ENCODE measurements at regions not wholly inside any gene's neighbourhood (a gene's known extent, or its start where the extent isn't known, plus 50 kb on each side); places are given as distances from the start of the nearest gene placed in this dataset.
A peak's percentile ranks its signal among the peaks of the same experiment; 100 is the strongest.
"Not testable (repeated sequence)": the region's sequence is repeated elsewhere in the genome, so short reads cannot be mapped to it uniquely, and the experiment has no call there.

DNA sequence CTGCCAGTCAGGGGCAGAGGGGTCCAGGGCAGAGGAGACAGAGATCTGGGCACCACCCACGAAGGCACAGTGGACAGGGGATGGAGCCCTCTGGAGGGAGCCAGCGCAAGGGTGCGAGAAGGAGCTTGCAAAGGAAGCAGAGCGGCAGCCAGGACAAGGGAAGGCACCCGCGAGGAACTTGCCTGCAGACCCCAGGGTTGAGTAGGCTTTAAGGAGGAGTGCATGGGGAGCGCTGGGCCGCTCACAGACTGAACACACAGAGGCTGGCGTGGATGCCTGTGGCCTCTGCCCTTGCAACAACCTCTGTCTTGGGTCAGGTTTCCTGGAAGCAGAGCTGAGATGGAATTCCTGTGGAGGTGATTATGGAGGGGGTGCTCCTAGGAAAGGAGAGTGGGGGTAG is 374.4 kb downstream of the CNTNAP3B start:
- not testable (repeated sequence) for DNase-seq (ENCODE audit: low spot score)

DNA sequence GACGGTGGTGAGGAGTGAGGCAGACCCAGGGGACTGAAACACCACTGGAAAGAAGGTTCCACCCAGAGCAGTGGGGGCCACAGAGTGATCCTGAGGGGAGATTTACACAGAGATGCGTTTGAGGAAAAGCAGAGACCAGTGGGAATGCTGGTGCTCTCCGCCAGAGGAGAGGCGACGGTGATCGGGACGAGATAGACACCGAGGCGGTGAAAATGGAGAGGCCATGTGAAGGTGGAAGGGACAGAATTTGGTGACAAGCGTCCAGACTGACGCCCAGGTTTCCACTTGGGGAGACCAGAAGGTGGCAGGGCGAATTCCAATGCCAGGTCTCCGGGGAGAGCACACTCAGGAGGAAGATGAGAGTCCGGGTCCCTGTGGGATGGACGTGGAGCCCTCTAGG is 374.8 kb downstream of the CNTNAP3B start:
- not testable (repeated sequence) for DNase-seq (ENCODE audit: low spot score)

DNA sequence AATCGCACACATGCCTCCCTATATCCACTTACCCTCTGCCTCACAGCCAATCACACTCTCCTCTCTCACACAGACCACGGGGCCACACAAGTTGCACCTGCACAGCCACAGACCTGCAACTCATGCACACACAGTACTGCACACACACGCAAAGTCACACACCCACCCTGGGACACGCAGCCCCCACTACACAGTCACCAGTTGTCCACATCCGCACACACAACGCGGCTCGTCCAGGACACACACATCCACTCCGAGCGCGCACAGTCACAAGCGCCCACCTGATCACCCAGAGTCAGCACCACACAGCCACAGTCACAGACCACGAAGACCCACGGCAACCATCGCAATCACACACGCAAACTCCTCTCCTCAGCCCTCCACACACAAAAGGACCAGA is 387.3 kb downstream of the CNTNAP3B start:
- DNase-seq (ENCODE audit: low spot score): not testable (repeated sequence)

DNA sequence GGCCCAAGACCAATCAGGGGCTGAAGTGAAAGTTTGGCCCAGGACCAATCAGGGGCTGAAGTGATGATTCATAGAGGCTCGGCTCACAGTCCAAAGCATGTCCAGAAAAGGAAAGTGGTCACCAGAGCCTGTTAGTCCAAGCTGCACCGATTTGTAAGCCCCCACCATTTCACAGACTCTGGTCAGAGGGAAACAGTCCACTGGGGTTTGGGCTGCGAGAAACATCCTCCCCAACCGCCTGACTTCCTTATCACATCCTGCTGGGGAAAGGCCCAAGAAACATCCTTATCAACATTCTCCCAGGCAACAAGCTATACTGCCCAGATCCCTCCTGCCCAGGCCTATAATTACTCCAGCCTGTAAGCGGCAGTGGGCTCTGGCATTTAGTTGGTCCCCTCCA is 388.1 kb downstream of the CNTNAP3B start:
- DNase-seq (ENCODE audit: low spot score): not testable (repeated sequence)

DNA sequence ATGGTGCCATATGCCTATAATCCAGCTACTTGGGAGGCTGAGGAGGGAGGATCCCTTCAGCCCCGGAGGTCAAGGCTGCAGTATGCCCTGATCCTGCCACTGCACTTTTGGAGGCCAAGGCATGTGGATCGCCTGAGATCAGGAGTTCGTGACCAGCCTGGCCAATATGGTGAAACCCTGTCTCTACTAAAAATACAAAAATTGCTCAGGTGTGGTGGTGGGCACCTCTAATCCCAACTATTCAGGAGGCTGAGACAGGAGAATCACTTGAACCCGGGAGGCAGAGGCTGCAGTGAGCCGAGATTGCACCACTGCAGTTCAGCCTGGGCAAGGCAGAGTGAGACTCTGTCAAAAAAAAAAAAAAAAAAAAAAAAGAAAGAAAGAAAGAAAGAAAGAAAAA is 390.5 kb downstream of the CNTNAP3B start:
- DNase-seq (ENCODE audit: low spot score): not testable (repeated sequence)

DNA sequence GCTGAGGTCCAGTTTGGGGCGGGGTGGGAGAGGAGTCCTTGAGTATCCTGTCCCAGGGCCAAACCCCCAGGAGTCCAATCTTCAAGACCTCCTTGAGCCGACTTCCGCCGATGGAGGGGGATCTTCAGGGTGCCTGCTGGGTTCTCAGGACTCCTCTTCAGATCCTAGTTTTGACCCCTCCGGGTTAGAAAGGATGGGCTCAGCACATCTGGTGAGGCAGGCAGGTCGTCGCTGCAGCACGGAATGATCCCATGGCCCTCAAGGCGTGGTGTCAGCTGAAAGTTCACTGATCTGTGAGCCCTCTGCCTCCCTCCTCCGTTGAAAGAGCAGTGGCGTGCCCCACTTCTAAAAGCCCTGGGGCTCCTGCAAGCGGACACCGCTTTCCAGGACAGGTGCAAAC is 430.0 kb downstream of the CNTNAP3B start:
- DNase-seq (ENCODE audit: low spot score): not testable (repeated sequence)

DNA sequence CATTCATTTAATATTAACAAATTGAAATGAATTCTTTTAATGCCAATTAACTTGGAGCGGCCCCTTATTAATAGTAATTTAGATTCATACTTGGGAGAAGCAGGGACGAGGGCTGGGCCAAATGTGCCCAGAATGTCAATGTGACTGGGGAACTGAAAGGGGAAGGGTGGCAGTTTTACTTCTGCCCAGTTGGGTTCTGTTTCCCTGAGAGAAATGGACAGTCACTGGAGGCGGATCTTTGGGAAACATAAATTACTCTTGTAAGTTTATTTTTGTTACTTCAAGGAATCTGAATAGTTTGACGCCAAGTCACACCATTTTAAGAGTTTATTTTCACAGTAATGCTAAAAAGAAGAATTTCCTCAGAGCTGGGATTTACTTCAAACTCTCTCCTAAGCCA is 432.1 kb downstream of the CNTNAP3B start:
- not testable (repeated sequence) for DNase-seq (ENCODE audit: low spot score)

DNA sequence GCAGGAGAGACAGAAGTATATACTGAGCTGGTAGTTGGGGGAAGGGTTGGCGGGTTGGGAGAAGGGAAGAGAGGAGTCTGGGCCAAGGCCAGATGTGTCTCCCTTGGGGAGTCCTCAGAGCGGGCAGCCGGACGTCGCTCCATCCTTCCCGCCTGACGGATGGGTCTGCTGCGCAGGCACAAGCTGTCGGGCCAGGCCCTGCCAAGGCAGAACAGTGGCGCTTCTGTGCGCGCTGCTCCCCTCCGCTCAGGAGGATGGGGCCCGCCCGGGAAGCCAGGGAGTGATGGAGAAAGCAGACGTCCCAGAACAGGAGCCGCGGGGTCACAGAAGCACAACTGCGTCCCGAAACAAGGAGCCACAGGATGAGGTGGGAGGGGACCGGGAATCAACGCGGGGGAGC is 449.9 kb downstream of the CNTNAP3B start:
- DNase-seq (ENCODE audit: low spot score): not testable (repeated sequence)

DNA sequence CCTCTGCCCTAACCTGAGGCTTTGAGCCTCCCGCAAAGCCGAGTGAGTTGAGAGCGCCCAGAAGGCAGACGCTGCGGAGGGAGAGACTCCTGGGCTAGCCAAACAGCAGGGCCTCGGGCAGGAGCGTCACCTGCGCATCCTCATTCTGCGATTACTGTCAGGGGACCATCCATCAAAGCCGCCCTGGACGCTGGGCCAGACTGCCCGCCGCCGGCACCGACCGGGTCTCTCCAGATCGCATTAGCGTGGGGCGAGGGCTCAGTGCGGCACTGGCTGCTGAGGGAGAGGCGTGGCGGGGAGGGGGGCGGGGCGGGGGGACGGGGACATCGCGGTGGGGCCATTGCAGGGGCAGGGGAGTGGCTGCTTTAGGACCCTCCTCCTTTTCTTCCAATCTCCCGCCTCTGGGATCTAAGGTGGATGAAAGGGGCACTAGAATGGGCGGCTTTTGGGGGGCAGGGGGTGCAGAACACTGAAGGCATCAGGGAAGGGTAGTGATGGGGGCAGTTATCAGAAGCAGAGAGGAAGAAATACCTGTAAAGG is 465.7 kb downstream of the CNTNAP3B start:
- not testable (repeated sequence) for DNase-seq (ENCODE audit: low spot score)

DNA sequence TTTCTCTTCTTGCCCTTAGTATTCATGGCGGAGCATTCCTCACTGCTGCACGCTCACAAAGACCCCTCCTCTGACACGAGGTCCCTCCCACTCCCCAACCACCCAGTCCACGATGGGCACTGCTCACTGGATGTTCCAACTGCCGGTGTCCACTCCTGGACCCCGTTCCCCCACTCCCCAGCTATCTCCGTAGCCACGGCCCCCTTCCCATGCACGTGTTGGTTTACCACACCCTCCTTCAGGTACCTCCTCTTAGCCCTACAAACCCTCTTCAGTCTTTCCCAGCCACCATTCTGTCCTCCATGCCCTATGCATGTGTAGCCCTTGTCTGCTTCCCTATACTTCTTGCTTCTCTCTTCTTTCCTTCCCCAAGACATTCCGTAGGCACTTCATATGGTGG is 469.6 kb upstream of the ZNG1F start:
- not testable (repeated sequence) for DNase-seq (ENCODE audit: low spot score)

DNA sequence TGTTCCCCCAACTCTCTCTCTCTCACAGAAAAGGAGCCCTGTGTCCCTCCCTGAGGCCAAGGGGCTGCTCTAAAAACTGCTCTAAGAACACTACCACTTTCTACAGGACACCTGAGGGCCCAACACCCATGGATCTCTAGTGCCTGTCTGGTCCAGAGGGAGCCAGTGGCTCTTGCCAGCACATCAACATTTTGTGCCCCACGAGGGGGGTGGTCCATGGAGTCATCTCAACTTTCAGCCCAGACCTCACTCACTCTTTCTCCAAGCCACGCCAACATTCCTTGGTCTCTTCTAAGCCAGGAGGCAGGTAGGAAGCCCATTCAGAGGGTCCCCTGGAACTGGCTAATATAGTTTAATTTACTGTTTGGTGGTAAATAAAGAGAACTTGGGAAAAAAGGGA is 469.0 kb upstream of the ZNG1F start:
- DNase-seq (ENCODE audit: low spot score): not testable (repeated sequence)

DNA sequence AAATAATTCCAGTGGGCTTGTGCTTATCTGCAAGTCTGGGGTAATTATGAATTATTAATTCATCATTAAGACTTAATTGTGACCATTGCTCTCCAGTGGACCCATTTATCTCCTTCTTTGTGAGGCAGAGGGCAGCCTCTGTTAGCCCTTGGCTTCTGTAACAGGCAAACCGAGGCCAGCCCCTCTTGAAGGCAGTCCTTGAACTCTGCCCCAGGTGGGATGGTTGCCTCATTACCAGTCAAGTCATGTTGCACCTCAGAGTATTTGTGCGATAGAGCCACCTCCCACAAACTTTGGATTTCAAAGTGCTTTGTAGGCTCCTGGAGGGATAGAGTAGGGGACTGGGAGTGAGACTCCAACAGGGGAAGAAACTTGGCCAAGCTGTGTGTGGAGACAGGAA is 468.0 kb upstream of the ZNG1F start:
- DNase-seq (ENCODE audit: low spot score): not testable (repeated sequence)

DNA sequence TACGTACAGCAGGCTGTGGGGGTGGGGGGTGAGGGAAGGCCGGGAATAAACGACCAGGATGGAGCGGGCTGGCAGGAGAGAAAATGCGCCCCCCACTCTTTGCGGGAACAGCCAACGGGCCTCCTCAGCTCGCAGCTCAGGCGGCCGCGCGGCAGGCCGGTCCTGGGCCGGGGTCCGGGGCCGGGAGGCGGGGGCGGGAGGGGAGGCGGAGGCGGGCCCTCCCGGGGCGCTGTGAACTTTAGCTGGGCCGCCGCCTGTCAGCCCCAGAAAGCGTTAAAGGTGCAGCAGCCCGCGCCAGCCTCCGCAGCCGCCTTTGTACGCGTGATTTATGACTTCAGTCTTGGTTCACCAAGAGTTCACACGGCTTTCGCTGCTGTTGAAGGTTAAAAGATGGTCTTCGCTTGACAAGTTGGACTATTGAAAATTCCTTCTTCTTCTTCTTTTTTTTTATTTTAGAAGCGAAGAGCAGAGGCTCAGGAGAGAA is 466.0 kb upstream of the ZNG1F start:
- not testable (repeated sequence) for DNase-seq (ENCODE audit: low spot score)

DNA sequence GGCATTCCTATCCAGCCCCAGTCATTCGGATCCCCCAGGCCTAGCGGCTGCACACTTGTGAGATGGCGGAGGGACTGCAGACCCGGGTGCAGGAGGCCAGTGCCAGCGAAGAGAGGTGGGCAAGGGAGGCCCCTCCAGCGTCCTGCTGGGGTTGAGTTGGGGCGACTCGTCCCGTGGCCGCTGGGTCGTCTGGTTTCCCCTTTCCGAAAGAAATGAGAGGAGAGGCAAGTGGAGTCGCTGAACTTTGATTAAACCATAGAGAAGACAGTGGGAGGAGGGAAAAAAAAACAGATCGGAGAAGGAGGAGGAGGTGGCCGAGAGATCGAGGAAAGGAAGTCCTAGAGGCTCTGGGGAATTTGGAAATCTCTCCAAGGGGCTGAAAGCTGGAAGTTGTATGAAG is 465.2 kb upstream of the ZNG1F start:
- DNase-seq (ENCODE audit: low spot score): not testable (repeated sequence)

DNA sequence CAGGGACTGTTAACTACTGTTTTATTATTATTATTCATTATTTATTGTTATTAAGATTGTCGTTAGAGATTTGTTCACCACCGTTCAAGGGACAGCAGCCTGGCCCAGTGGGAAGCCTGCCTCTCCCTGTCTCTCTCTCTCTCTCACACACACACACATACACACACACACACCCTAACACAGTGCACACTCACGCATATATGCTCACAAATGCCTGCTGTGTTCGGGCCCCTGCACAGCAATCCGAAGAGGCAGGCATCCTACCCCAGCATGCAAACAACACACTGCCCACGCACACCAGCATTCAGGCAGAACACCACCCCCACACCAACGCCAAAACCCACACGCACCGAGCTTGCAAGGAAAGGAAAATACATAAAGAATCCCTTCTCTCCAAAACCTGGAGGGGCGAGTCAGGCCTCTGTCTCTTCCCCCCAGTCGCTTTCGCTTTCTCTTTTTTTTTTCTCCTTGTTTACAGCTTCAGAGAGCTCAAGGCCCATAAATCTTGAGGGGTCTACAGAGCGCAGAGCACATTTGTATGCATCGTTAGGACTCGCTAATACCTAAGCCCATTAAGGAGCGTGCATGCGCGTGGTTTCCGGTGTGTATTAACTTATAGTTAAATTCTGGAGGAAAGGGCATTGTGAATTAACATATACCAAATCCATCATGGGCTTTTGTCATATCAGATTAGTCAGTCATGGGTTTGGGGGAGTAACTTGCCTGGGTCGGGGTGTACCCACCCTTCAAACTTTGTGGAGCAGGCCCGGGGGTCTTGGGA is 464.6 kb upstream of the ZNG1F start:
- DNase-seq (ENCODE audit: low spot score): not testable (repeated sequence)

DNA sequence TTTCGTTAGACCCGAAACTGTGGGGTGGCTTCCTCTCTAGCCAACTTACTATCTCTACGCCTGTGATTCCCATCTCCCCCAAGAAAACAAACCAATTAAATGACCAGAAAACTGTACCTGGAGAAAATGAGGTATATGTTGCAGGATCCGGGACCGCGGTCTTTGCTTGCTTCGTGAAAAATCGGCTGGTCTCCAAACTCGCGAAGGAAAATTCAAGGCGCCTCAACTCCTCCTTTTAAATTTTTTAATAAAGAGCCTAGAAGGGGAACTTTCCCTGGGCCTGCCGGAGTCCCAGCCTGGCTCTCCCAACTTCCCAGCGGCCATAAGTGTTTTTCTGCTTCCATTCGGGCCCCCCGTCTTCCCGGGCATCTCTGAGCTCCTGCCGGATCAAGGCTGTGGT is 463.7 kb upstream of the ZNG1F start:
- DNase-seq (ENCODE audit: low spot score): not testable (repeated sequence)

DNA sequence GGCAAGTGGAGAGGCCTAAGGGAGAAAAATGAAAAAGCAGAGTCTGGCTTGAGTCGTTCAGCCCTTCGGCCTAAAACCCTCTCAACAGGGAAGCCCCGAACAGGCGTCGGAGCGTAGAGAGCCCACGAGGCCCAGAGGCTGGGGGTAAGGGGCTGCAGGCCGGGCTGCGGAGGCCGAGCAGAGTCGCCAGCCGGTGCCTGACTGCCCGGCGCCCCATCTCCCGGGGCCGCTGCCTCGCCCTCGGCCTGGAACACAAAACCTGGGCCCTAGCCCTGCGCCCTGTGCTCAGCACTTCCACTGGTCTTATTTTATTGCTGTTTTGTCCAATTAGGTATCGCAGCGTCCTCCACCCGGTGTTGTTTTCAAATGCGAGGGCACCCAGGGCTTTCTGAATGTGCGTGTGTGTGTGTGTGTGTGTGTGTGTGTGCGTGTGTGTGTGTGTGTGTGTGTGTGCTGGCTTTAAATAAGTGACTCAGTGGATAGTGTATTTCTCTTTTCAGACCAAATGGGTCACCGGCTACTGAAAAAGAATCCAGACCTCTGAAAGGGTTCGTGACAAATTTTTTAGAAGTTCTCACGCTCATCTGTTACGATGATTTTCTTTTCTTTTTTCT is 463.1 kb upstream of the ZNG1F start:
- DNase-seq (ENCODE audit: low spot score): not testable (repeated sequence)

DNA sequence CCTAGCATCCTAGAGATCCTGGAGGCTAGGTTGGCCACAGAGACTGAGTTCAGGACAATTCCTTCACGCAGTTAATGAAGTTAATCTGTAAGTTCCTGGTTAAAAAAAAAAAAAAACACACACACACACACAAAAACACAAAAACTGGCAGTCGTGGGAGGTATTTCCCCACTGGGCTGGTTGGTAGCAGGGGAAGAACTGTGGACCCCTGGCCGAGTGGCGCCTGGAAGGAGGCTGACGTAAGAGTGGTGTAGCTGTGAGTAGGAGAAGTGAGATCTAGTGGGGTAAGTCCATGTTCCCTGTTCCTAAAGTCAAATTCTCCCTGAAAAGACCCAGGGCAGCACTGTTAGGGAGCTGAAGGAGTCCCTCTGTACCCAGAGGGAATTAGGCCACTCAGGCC is 461.0 kb upstream of the ZNG1F start:
- not testable (repeated sequence) for DNase-seq (ENCODE audit: low spot score)

DNA sequence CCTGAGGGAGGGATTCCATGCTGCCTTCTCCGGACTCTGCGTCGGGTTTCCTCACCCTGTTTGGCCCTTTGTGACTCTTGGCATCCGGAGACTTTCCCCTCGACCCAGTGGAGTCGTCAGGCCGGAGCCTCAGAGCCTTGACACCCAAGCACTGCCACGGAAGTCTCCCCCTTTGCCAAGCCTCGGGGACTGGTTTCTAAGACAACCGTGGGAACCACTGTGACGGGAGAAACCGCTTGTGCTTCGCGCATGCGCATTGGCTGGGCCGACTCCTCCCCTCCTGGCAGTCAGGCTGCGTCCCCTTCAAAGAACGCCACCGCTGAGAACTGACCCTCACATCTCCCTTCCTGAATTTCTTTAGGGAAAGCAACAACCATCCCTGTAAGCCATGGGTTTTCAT is 459.4 kb upstream of the ZNG1F start:
- not testable (repeated sequence) for DNase-seq (ENCODE audit: low spot score)

DNA sequence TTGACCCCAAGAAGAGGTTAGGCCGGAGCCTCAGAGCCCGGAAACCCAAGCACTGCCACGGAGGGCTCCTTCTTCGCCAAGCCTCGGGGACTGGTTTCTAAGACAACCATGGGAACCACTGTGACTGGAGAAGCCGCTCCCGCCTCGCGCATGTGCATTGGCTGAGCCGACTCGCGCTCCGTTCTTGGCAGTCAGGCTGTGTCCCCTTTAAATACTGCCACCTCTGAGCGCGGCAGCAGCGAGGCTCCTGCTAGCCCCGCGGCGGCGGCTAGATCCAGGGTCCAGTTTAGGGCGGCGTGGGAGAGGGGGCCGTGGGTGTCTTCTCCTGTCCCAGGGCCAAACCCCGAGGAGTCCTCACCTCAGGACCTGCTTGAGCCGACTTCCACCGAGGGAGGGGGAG is 457.1 kb upstream of the ZNG1F start:
- DNase-seq (ENCODE audit: low spot score): not testable (repeated sequence)

DNA sequence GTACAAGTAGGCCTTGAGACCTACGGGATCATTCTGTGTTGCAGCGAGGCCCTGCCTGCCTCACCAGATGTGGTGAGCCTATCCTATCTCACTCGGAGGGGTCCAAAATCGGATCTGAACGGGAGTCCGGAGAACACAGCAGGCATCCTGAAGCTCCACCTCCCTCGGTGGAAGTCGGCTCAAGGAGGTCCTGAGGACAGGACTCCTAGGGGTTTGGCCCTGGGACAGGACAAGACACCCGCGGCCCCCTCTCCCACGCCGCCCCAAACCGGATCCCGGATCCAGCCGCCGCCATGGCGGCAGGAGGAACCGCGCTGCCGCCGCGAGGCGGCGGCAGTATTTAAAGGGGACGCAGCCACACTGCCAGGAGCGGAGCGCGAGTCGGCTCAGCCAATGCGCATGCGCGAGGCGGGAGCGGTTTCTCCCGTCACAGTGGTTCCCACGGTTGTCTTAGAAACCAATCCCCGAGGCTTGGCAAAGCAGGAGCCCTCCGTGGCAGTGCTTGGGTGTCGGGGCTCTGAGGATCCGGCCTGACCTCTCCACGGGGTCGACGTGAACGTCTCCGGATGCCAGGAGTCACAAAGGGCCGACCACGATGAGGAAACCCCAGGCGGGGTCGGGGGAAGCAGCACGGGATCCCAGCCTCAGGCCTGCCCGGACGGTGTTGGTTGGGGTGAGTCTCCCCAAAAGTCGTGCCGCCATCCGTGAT is 454.6 kb upstream of the ZNG1F start:
- DNase-seq (ENCODE audit: low spot score): peak; percentile 64

DNA sequence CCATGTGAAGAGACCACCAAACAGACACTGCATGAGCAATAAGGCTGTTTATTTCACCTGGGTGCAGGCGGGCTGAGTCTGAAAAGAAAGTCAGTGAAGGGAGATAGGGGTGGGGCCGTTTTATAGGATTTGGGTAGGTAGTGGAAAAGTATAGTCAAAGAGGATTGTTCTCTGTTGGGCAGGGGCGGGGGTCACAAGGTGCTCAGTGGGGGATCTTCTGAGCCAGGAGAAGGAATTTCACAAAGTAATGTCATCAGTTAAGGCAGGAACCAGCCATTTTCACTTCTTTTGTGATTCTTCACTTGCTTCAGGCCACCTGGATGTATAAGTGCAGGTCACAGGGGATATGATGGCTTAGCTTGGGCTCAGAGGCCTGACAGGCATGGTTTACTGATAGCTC is 444.6 kb upstream of the ZNG1F start:
- not testable (repeated sequence) for DNase-seq (ENCODE audit: low spot score)

Measured in GM03348 (cell line).